ENCODE measurements at regions not wholly inside any gene's neighbourhood (a gene's known extent, or its start where the extent isn't known, plus 50 kb on each side); places are given as distances from the start of the nearest gene placed in this dataset.

DNA sequence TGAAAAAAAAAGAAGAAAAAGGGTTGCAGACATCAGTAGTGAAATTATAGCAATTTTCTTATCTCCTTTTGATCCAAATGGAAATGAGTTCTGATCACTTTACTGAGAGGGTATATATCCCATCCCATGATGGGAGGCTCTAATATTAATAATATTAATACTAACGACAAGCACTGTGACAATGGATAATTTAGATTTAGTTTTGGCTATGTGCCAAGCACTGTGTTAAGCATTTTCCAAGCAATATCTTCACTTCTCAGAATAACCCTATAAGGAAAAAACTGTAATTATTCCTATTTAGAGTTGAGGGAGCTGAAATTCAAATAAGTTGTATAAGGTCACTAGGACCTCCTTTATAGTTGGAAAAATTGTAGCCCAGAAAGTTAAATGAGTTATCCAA is 58.4 kb upstream of the ASTN2 start:
- TF ChIP-seq, protein P1, sequence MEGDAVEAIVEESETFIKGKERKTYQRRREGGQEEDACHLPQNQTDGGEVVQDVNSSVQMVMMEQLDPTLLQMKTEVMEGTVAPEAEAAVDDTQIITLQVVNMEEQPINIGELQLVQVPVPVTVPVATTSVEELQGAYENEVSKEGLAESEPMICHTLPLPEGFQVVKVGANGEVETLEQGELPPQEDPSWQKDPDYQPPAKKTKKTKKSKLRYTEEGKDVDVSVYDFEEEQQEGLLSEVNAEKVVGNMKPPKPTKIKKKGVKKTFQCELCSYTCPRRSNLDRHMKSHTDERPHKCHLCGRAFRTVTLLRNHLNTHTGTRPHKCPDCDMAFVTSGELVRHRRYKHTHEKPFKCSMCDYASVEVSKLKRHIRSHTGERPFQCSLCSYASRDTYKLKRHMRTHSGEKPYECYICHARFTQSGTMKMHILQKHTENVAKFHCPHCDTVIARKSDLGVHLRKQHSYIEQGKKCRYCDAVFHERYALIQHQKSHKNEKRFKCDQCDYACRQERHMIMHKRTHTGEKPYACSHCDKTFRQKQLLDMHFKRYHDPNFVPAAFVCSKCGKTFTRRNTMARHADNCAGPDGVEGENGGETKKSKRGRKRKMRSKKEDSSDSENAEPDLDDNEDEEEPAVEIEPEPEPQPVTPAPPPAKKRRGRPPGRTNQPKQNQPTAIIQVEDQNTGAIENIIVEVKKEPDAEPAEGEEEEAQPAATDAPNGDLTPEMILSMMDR (IDR thresholded peaks at IDR 0.05; ENCODE audit: insufficient read depth, low read length) = no peak
- no peak overlapping the region for H3K4me3 ChIP-seq (ENCODE audit: low read depth, low read length)
- no peak for DNase-seq (ENCODE audit: low read depth)

- TF ChIP-seq, protein P1 (IDR thresholded peaks at IDR 0.05; ENCODE audit: insufficient read depth, low read length) = no peak
- DNase-seq (ENCODE audit: low read depth) = no peak
- no peak overlapping the region for H3K4me3 ChIP-seq (ENCODE audit: low read depth, low read length)
These were observed 56.0 kb upstream of the ASTN2 start for GRCh38 chr9:117470902-117471301.

DNA sequence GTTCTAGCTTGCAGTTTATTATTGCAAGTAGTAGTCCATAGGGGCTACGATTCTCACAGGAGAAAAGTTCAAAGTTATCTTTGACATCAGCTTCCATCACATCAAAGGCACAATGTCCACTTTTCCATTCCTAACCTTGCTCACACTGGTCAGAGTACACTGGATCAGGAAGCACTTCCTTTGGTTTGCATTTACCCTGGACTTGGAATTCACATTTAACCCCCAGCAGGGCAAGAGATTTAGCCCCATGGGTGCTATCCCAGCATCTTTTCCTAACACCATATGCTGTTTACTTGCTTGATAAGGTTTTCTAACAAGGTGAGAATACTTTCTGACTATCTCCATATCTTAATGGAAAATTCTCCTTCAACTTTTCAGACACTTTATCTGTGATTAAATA is 55.6 kb upstream of the ASTN2 start:
- DNase-seq (ENCODE audit: low read depth) = no peak
- TF ChIP-seq, protein P1 (IDR thresholded peaks at IDR 0.05; ENCODE audit: insufficient read depth, low read length) = no peak
- no peak overlapping the region for H3K4me3 ChIP-seq (ENCODE audit: low read depth, low read length)

GRCh38 chr9:117466111-117466510 is 51.3 kb upstream of the ASTN2 start:
- DNase-seq (ENCODE audit: low read depth) = no peak
- H3K4me3 ChIP-seq (ENCODE audit: low read depth, low read length) = no peak overlapping the region
- TF ChIP-seq, protein P1 (IDR thresholded peaks at IDR 0.05; ENCODE audit: insufficient read depth, low read length) = no peak

DNA sequence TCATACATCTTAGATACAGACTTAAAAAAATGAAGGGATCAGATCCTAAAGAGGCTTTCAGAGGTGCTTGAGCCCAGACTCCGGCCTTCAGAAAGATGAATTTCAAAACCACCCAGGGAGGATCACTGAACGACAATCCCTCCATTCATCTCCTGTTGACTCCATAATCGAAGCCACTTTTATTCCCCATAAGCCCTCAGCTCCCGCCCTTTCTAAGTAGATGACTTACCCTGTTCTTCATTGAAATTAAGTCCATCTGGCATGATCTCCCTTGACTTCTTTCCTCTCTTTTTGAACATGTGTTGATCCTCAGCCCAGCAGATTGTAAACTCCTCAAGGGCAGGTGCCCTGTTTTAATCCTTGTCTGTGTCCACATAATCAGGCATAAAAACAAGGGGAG is 50.8 kb upstream of the ASTN2 start:
- no peak for DNase-seq (ENCODE audit: low read depth)
- H3K4me3 ChIP-seq (ENCODE audit: low read depth, low read length) = no peak overlapping the region
- TF ChIP-seq, protein P1 (IDR thresholded peaks at IDR 0.05; ENCODE audit: insufficient read depth, low read length) = no peak

GRCh38 chr9:117464941-117465616 is 50.2 kb upstream of the ASTN2 start:
- no peak overlapping the region for H3K4me3 ChIP-seq (ENCODE audit: low read depth, low read length)
- no peak for DNase-seq (ENCODE audit: low read depth)
- TF ChIP-seq, protein P1 (IDR thresholded peaks at IDR 0.05; ENCODE audit: insufficient read depth, low read length) = no peak
